IPS-18a (cell line): ENCODE measurements at regions not wholly inside any gene's neighbourhood (a gene's known extent, or its start where the extent isn't known, plus 50 kb on each side); places are given as distances from the start of the nearest gene placed in this dataset.

ENCODE experiments used
- H3K27ac ChIP-seq: one replicate; pipeline ENCODE4 v1.5.1; 2013; ENCODE audit warnings: low read length
- H3K27me3 ChIP-seq: one replicate; pipeline ENCODE4 v1.6.1; 2013; ENCODE audit warnings: mild to moderate bottlenecking, low read length; ENCODE audit not compliant: control insufficient read depth, insufficient read depth
- H3K36me3 ChIP-seq: one replicate; pipeline ENCODE4 v1.6.1; 2013; ENCODE audit warnings: low read depth, low read length; ENCODE audit not compliant: control insufficient read depth
- H3K4me1 ChIP-seq: one replicate; pipeline ENCODE4 v1.6.1; 2013; ENCODE audit warnings: low read depth, low read length; ENCODE audit not compliant: control insufficient read depth
- H3K4me3 ChIP-seq: one replicate; pipeline ENCODE4 v1.5.1; 2013; ENCODE audit warnings: low read length
- H3K9ac ChIP-seq: one replicate; pipeline ENCODE4 v1.6.1; 2013; ENCODE audit warnings: mild to moderate bottlenecking, low read length, moderate library complexity
- H3K9me3 ChIP-seq: one replicate; pipeline ENCODE4 v1.6.1; 2013; ENCODE audit warnings: low read depth, low read length; ENCODE audit not compliant: control insufficient read depth

DNA sequence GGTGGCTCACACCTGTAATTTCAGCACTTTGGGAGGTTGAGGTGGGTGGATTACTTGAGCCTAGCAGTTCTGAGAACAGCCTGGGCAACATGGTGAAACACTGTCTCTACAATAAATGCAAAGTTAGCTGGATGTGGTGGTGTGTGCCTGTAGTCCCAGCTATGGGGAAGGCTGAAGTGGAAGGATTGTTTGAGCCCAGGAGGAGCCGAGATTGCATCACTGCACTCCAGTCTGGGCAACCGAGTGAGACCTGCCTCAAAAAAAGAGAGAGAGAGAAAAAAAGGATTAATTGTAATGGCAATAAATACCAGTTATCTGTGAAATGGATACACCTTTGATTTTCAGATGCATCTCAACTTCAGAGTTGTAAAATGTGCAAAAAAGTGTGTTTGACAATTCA is 58.8 kb downstream of the SPRY1 start:
- Histone ChIP-seq H3K27ac (no peak overlapping the region), H3K36me3 (no peaks in the 10 kb centered on the region), H3K4me1 (no peaks in the 10 kb centered on the region), H3K27me3 (no peaks in the 10 kb centered on the region), H3K9ac (no peak overlapping the region), H3K4me3 (no peak overlapping the region), H3K9me3 (no peaks in the 10 kb centered on the region)

DNA sequence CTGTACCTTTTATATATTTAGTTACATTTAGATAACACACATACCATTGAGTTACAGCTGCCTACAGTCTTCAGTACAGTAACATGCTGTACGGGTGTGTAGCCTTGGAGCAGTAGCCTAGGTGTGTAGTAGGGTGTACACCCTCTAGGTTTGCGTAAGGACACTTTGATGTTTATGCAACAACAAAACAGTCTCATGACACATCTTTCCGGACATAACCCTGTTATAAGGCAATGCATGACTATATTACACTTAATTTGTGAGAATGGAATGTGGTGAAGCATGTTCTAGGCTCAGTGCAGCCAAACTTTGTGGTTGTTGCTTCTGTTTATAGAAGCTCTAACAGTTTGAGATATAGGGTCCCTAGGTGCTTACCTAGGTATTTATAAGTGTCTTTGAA is 65.4 kb downstream of the SPRY1 start:
- Histone ChIP-seq H3K4me1 (no peaks in the 10 kb centered on the region), H3K27me3 (no peaks in the 10 kb centered on the region), H3K9ac (no peak overlapping the region), H3K4me3 (no peak overlapping the region), H3K36me3 (no peaks in the 10 kb centered on the region), H3K27ac (no peak overlapping the region), H3K9me3 (no peaks in the 10 kb centered on the region)

DNA sequence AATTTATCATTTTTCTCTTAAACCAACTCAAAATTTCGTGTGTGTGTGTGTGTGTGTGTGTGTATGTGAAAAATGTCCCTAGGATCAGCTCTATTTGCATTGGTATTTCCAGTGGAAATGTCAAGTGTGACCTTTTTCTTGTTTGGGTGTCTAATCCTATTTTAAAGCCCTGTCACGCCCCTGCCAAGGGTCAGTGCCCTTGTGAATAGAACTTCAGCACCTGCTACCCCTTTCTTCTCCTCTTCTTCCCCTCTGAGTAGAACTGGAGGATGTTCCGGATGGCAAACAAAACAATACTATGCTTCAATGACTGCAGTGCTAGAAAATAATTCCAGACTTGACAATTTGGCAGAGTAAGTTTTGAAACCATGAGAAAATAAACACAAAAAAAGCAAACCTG is 67.3 kb downstream of the SPRY1 start:
- Histone ChIP-seq H3K27ac (no peak overlapping the region), H3K4me3 (no peak overlapping the region), H3K9ac (no peak overlapping the region), H3K9me3 (no peaks in the 10 kb centered on the region), H3K4me1 (no peaks in the 10 kb centered on the region), H3K36me3 (no peaks in the 10 kb centered on the region), H3K27me3 (no peaks in the 10 kb centered on the region)

DNA sequence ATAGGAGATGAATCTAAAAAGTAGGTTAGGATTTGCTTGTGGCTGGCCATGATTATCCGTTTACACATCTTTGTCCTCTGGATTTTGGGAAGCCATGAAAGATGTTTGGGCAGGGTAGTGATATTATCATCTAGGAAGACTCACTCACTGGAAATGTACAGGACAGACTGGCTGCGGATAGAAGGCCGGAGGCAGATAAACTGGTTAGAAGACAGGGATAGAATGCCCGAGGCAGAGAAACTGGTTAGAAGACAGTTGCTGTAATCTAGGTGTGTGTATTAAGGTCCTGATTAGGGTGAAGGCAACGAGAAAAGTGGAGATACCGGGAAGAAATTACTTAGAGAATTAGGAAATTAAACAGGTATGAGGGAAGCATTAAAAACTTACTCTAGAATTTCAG is 68.8 kb downstream of the SPRY1 start:
- no peak overlapping the region for H3K27ac ChIP-seq
- no peaks in the 10 kb centered on the region for H3K4me1 ChIP-seq
- no peaks in the 10 kb centered on the region for H3K36me3 ChIP-seq
- H3K9ac ChIP-seq = no peak overlapping the region
- no peak overlapping the region for H3K4me3 ChIP-seq
- no peaks in the 10 kb centered on the region for H3K27me3 ChIP-seq
- H3K9me3 ChIP-seq = no peaks in the 10 kb centered on the region

DNA sequence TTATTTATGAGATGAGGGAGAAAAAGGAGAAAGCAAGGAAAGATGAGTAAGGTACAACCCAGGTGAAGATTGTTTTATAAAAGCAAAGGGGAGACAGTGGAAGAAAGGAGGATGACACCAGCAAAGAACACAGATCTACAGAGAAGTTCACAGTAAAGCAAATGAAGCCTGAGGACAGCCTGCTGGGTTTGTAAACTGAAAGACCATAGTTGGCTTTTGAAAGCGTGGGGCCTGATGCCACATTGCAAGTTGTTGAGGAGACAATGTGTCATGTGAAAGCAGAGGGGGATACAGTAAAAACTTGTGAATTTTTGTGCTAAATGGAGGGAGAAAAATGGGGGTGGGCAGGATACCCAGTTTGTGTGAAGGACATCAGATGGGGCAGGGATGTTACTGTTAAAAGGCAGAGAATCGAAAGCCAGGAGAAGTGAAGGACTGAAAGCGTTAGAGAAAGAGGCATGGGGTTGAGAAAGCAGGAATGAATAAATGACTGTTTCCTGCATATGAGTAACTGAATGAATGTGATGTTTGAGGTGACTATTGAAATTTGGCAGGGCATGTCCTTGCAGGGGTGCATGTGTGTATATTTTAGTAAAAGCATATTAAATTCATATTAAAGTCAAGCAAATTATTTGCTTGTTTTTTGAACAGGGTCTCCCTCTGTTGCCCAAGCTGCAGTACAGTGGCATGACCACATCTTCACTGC is 69.6 kb downstream of the SPRY1 start:
- Histone ChIP-seq H3K9ac (no peak overlapping the region), H3K36me3 (no peaks in the 10 kb centered on the region), H3K9me3 (no peaks in the 10 kb centered on the region), H3K27ac (no peak overlapping the region), H3K4me3 (no peak overlapping the region), H3K4me1 (no peaks in the 10 kb centered on the region), H3K27me3 (no peaks in the 10 kb centered on the region)

DNA sequence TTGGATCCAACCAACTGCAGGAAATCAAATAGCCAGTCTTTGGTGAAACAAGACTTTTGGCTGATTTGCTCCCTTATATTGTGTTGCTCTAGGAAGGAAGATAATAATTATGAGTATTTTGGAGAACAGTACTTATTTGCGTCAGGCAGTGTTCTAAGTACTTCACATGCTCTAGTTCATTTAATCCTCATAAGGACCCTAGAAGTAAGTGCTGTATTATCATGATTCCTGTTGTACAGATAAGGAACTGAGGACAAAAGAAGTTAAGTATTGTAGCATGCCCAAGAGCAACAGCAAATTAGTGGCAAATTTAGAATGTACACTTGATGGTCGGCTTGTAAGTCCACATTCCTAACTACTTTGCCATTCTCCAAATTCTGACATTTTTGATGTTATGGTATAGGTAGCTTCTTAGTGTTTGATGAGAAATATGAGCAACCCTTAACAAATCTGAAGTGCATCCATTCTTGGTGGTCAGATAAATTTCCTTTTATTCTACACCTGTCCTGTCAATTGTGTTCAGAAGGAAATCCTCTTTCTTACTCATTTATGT is 72.0 kb downstream of the SPRY1 start:
- Histone ChIP-seq H3K27ac (no peak overlapping the region), H3K36me3 (no peaks in the 10 kb centered on the region), H3K27me3 (no peaks in the 10 kb centered on the region), H3K4me3 (no peak overlapping the region), H3K4me1 (no peaks in the 10 kb centered on the region), H3K9ac (no peak overlapping the region), H3K9me3 (no peaks in the 10 kb centered on the region)

DNA sequence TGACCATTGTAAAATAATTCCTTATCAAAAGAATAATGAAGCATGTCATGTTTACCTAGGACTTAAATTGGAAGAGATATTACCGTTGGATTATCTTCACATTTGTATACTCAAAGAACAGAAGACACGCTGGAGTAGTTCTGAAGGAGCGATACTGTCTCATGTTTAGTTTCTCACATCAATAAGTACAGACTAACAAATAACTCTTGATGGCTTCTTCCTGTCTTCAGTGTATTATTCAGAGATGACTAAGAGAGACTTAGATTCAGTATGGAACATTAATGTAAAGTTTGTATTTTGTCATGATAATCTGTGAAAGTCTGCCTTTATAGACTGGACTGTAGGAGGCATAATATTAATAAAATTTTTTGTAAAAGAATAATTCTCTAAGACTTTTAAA is 72.7 kb downstream of the SPRY1 start:
- Histone ChIP-seq H3K27ac (no peak overlapping the region), H3K4me1 (no peaks in the 10 kb centered on the region), H3K9me3 (no peaks in the 10 kb centered on the region), H3K27me3 (no peaks in the 10 kb centered on the region), H3K9ac (no peak overlapping the region), H3K4me3 (no peak overlapping the region), H3K36me3 (no peaks in the 10 kb centered on the region)

DNA sequence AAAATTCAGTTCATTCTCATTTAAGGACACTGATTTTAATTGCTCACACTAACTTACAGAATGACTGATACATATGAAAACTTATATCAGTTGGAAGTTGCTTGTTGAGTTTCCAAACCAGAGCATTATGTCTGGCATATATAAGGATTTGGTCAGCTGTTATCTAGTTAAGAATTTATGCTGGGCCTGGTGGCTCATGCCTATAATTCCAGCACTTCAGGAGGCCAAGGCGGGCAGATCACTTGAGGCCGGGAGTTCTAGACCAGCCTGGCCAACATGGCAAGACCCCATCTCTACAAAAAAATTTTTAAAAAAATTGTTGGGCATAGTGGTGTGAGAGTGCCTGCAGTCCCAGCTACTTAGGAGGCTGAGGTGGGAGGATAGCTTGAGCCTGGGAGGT is 73.1 kb downstream of the SPRY1 start:
- H3K9me3 ChIP-seq = no peaks in the 10 kb centered on the region
- H3K27ac ChIP-seq = no peak overlapping the region
- H3K4me3 ChIP-seq = no peak overlapping the region
- H3K4me1 ChIP-seq = no peaks in the 10 kb centered on the region
- no peak overlapping the region for H3K9ac ChIP-seq
- H3K36me3 ChIP-seq = no peaks in the 10 kb centered on the region
- H3K27me3 ChIP-seq = no peaks in the 10 kb centered on the region

DNA sequence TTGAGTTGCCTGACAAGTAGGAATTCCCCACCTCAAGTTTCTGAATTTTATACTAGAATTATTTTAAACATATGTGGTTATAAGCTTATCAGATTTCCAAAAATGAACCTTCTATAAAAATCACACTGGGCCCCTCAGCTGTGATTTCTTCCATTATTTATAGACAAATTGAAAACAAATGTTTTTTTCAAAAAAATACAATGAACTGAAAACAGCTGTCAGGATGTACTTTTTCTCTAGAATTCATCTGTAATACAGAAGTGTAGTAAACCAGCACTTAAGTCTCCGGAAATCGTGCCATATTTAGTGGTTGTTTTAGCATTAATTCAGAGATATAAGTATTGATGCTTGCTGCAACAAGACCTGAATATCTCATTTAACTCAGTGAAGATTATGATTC is 74.0 kb downstream of the SPRY1 start:
- Histone ChIP-seq H3K27me3 (no peaks in the 10 kb centered on the region), H3K9ac (no peak overlapping the region), H3K4me3 (no peak overlapping the region), H3K27ac (no peak overlapping the region), H3K36me3 (no peaks in the 10 kb centered on the region), H3K4me1 (no peaks in the 10 kb centered on the region), H3K9me3 (no peaks in the 10 kb centered on the region)

DNA sequence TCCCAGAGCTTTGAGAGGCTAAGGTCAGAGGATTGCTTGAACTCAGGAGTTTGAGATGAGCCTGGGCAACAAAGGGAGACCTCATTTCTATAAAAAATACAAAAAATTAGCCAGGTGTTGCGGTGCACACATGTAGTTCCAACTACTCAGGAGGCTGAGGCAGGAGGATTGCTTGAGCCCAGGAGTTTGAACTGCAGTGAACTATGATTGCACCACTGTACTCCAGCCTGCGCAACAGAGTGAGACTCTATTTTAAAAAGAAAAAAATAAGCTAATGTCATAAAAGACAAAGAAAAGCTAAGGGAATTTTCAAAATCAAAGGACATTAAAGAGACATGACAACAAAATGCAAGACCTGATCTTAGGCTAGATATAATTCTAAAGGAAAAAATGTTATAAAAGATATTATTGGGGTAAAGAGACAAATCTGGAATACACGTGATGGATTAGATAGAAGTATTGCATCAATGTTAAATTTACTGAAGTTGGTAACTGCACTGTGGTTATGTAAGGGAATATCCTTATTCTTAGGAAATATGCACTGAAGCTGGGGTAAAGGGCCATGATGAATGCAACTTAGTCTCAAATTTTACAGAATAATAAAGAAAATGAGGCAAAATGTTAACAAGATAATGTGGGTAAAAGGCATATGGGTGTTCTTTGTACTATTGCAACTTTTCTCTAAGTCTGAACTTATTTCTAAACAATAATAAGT is 75.2 kb downstream of the SPRY1 start:
- Histone ChIP-seq H3K4me3 (no peak overlapping the region), H3K9ac (no peak overlapping the region), H3K27me3 (no peaks in the 10 kb centered on the region), H3K4me1 (no peaks in the 10 kb centered on the region), H3K27ac (no peak overlapping the region), H3K36me3 (no peaks in the 10 kb centered on the region), H3K9me3 (no peaks in the 10 kb centered on the region)

DNA sequence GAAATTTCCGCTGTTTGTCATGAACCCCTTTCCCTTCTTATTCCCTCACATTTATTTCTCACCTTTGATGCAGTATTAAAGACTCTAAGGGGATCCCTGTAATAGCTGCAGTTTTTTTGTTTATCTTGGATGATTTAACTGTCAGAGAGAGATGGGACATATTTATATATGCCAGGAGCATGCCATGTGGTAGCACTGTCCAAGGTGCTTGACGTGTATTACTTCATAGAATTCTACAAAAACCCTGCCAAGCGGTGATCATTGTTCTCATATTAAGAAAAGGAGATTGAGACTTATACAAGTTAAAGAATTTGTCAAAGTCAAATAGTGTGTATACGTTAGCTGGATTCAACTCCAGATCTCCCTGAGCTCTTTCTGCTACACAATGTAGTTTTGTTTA is 78.2 kb downstream of the SPRY1 start:
- H3K9me3 ChIP-seq = no peaks in the 10 kb centered on the region
- H3K4me1 ChIP-seq = peaks cover 8% of the 10 kb centered on the region
- H3K9ac ChIP-seq = no peak overlapping the region
- no peaks in the 10 kb centered on the region for H3K27me3 ChIP-seq
- no peak overlapping the region for H3K27ac ChIP-seq
- no peak overlapping the region for H3K4me3 ChIP-seq
- no peaks in the 10 kb centered on the region for H3K36me3 ChIP-seq

DNA sequence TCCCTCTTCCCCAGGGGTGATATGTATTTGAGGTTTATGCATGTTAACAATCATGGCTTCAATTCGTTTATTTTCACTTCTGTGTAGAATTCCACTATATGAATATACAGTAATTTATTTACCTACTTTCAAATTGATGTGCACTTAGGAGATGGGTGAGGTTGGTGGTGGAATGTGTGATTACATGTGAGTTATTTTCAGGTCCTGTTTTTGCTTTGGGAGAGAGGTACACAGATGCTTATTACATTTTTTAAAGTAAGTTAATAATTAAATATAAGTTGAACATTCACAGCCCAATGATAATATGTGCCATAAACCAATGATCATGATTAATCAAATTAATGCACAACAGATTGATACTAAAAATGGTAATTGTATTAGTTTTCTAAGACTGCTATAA is 79.5 kb downstream of the SPRY1 start:
- Histone ChIP-seq H3K9ac (no peak overlapping the region), H3K27me3 (no peaks in the 10 kb centered on the region), H3K9me3 (no peaks in the 10 kb centered on the region), H3K36me3 (no peaks in the 10 kb centered on the region), H3K4me1 (peaks cover 8% of the 10 kb centered on the region), H3K27ac (no peak overlapping the region), H3K4me3 (no peak overlapping the region)
